ENCODE measurements at regions not wholly inside any gene's neighbourhood (a gene's known extent, or its start where the extent isn't known, plus 50 kb on each side); places are given as distances from the start of the nearest gene placed in this dataset.

DNA sequence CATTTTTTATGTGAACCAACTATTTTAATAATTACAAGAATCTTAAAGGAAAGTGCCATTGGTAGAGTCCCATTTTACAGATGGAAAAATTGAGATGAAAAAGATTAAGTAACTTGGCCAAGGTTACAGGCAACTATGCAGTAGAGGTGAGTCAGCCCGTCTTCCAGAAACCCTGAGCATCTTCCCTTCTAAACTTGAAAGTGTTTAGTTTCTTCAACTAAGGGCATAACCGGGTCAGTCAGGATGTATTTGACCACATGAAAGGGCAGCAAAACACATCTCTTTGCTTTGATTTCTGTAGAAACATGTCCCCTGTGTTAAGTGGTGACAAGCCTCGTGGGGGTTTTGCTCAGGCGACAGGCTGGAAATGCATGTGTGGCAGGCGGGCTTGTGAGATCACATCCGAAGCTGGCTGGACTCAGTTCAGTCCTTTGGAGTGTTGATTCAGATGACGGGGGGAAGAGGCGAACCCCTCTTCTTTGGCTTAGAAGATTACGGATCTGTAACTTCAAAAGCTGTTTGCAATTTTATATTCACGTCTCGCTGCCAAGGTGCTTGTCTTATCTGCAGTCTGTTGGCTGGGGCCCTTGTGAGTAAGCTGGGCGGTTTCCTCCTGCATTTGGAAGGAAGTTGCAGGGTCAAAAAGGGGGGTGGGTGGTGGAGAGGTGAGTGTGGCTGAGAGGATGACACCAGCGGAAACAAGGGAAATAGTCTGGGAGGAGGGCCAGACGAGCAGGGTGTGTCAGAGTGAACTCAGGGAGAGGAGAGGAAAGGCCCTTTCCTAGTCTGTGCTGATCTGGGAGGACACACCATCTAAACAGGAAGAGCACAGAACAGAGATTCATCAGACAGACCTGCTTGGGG, 78.9 kb upstream of the RPS23 start (continued):
- TF ChIP-seq, protein P1, sequence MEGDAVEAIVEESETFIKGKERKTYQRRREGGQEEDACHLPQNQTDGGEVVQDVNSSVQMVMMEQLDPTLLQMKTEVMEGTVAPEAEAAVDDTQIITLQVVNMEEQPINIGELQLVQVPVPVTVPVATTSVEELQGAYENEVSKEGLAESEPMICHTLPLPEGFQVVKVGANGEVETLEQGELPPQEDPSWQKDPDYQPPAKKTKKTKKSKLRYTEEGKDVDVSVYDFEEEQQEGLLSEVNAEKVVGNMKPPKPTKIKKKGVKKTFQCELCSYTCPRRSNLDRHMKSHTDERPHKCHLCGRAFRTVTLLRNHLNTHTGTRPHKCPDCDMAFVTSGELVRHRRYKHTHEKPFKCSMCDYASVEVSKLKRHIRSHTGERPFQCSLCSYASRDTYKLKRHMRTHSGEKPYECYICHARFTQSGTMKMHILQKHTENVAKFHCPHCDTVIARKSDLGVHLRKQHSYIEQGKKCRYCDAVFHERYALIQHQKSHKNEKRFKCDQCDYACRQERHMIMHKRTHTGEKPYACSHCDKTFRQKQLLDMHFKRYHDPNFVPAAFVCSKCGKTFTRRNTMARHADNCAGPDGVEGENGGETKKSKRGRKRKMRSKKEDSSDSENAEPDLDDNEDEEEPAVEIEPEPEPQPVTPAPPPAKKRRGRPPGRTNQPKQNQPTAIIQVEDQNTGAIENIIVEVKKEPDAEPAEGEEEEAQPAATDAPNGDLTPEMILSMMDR (IDR thresholded peaks at IDR 0.05 in 2 of 3, conservative IDR thresholded peaks at IDR 0.05 in 1 of 3; ENCODE audit: borderline replicate concordance in 1 of 3, insufficient read depth in 1 of 3, low read depth in 2 of 3, low read length in 2 of 3) = no peak
- TF ChIP-seq POLR2AphosphoS5 (IDR thresholded peaks at IDR 0.05; ENCODE audit: low read depth, low read length) = peak; percentile 80

DNA sequence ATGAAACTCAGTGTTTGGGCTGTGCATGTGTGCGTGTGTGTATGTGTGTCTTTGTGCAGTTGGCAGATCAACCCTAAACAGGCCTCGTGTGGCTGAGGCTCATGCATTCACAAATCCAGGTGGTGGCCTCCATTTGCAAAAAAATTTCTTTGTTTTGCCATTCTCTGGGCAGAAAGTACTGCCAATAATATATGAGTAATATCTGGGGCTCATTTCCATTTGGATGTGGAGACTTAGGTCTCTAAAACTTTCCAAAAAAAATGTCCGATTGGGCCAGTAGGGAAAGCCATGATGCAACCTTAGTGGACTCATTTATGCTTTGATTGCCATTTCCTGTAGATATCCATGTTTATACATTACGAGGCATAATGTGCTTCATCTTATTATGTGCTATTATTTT, 77.9 kb upstream of the RPS23 start:
- TF ChIP-seq TCF7L2 (IDR thresholded peaks at IDR 0.05; ENCODE audit: borderline replicate concordance, extremely low read depth, insufficient read depth, insufficient read length) = no peak
- TF ChIP-seq, protein P1 (IDR thresholded peaks at IDR 0.05 in 2 of 3, conservative IDR thresholded peaks at IDR 0.05 in 1 of 3; ENCODE audit: borderline replicate concordance in 1 of 3, insufficient read depth in 1 of 3, low read depth in 2 of 3, low read length in 2 of 3) = no peak
- TF ChIP-seq EZH2phosphoT487 (IDR thresholded peaks at IDR 0.05; ENCODE audit: borderline replicate concordance) = no peak
- no TSS peak for BruUV-seq (replicated peaks)
- no peak for DNase-seq (ENCODE audit: low read depth, low spot score)
- ChIA-PET POLR2A (no interaction called here), RAD21 (ENCODE audit: low non-redundant PET in 1 of 2, low total read pairs in 2 of 2, uncharacterized antibody in 2 of 2, unreplicated experiment in 2 of 2) (no interaction called here), CTCF (no interaction called here)
- Histone ChIP-seq H3K9ac (ENCODE audit: low read length) (no peak overlapping the region), H3K9me3 (ENCODE audit: control insufficient read depth in 1 of 2, insufficient read depth in 1 of 2, low read depth in 1 of 2, low read length in 2 of 2) (no peaks in the 10 kb centered on the region), H3K9me2 (ENCODE audit: insufficient read depth) (no peaks in the 10 kb centered on the region), H3K79me2 (ENCODE audit: insufficient read depth, low read length) (0 out of 2 replicates have a peak, but pooled peaks cover 5% of the 10 kb centered on the region), H4K20me1 (ENCODE audit: insufficient read depth) (no peaks in the 10 kb centered on the region), H3K36me3 (ENCODE audit: control insufficient read depth in 1 of 2, insufficient read depth in 2 of 2, low read length in 2 of 2) (no peaks in the 10 kb centered on the region), H3K4me2 (ENCODE audit: low read length) (peak overlapping the region; percentile 74; the same call in 1 of the 2 replicates), H3K27ac (ENCODE audit: low read depth, low read length) (no peak overlapping the region), H3K27me3 (ENCODE audit: insufficient read depth, low read length) (no peaks in the 10 kb centered on the region), H3K4me1 (ENCODE audit: control insufficient read depth in 1 of 2, insufficient read depth in 2 of 2, low read length in 2 of 2) (peaks cover 24 to 85% of the 10 kb centered on the region in 2 experiments), H2AFZ (ENCODE audit: low read depth, low read length, poor library complexity, severe bottlenecking) (peak overlapping the region; percentile 19), H3K4me3 (replicated peaks in 1 of 2; ENCODE audit: low read depth in 1 of 2, low read length in 2 of 2) (no peak overlapping the region)
- intact Hi-C loops (cut with micrococcal nuclease) = loop anchor here (2.0 to 10.0 kb wide), 5 partner anchors 559 to 1359 kb away; partner anchors contain the start of genes TMEM167A and XRCC4
- ATAC-seq = no peak
